ENCODE measurements at regions not wholly inside any gene's neighbourhood (a gene's known extent, or its start where the extent isn't known, plus 50 kb on each side); places are given as distances from the start of the nearest gene placed in this dataset.

- no peak for TF ChIP-seq POLR2A (IDR thresholded peaks at IDR 0.05)
- TF ChIP-seq, protein P1, sequence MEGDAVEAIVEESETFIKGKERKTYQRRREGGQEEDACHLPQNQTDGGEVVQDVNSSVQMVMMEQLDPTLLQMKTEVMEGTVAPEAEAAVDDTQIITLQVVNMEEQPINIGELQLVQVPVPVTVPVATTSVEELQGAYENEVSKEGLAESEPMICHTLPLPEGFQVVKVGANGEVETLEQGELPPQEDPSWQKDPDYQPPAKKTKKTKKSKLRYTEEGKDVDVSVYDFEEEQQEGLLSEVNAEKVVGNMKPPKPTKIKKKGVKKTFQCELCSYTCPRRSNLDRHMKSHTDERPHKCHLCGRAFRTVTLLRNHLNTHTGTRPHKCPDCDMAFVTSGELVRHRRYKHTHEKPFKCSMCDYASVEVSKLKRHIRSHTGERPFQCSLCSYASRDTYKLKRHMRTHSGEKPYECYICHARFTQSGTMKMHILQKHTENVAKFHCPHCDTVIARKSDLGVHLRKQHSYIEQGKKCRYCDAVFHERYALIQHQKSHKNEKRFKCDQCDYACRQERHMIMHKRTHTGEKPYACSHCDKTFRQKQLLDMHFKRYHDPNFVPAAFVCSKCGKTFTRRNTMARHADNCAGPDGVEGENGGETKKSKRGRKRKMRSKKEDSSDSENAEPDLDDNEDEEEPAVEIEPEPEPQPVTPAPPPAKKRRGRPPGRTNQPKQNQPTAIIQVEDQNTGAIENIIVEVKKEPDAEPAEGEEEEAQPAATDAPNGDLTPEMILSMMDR (IDR thresholded peaks at IDR 0.05): no peak
Measured at GRCh38 chr1:234781241-234782065, 171.5 kb upstream of the IRF2BP2 start.
